HEK293T (cell line): ENCODE measurements at regions not wholly inside any gene's neighbourhood (a gene's known extent, or its start where the extent isn't known, plus 50 kb on each side); places are given as distances from the start of the nearest gene placed in this dataset.

Experiments
- BHLHE40 ChIP-seq: fragments of 450-650 bp; IDR thresholded peaks from 2 replicates; pipeline ENCODE4 v1.6.1; 2016; ENCODE audit warnings: mild to moderate bottlenecking, moderate library complexity, borderline replicate concordance
- ELF4 ChIP-seq: fragments of 450-650 bp; IDR thresholded peaks from 2 replicates; pipeline ENCODE4 v1.6.1; 2017; ENCODE audit warnings: antibody characterized with exemption
- FOXA1 ChIP-seq: fragments of 450-650 bp; IDR thresholded peaks from 2 replicates; pipeline ENCODE4 v1.6.1; 2016; ENCODE audit warnings: mild to moderate bottlenecking
- FOXK2 ChIP-seq: fragments of 450-650 bp; IDR thresholded peaks from 2 replicates; pipeline ENCODE4 v1.6.1; 2016; ENCODE audit warnings: mild to moderate bottlenecking
- FOXM1 ChIP-seq: fragments of 450-650 bp; IDR thresholded peaks from 2 replicates; pipeline ENCODE4 v1.6.1; 2017; ENCODE audit warnings: mild to moderate bottlenecking, borderline replicate concordance
- LEF1 ChIP-seq: fragments of 450-650 bp; IDR thresholded peaks from 2 replicates; pipeline ENCODE4 v1.6.1; 2017; ENCODE audit warnings: mild to moderate bottlenecking, borderline replicate concordance
- SP1 ChIP-seq: fragments of 450-650 bp; IDR thresholded peaks from 2 replicates; pipeline ENCODE4 v1.6.1; 2017
- SUZ12 ChIP-seq: fragments of 450-650 bp; IDR thresholded peaks from 2 replicates; pipeline ENCODE4 v1.6.1; 2016; ENCODE audit warnings: mild to moderate bottlenecking
- TARDBP ChIP-seq: fragments of 450-650 bp; IDR thresholded peaks from 2 replicates; pipeline ENCODE4 v1.6.1; 2016

GRCh38 chr15:23753248-23753647 lies 66.1 kb upstream of the NDN start:
- TF ChIP-seq SUZ12 = no peak
- TF ChIP-seq LEF1 = no peak
- TF ChIP-seq ELF4 = no peak
- TF ChIP-seq SP1 = no peak
- no peak for TF ChIP-seq BHLHE40
- TF ChIP-seq FOXM1 = no peak
- TF ChIP-seq TARDBP = no peak
- no peak for TF ChIP-seq FOXK2
- TF ChIP-seq FOXA1 = no peak
